ENCODE measurements at regions not wholly inside any gene's neighbourhood (a gene's known extent, or its start where the extent isn't known, plus 50 kb on each side); places are given as distances from the start of the nearest gene placed in this dataset.
A peak's percentile ranks its signal among the peaks of the same experiment; 100 is the strongest.

GRCh38 chr18:57906852-57907251 is 103.7 kb upstream of the ATP8B1 start (continued):
- TF ChIP-seq ZNF114 (CRISPR knock-in tag; IDR thresholded peaks at IDR 0.05) (no peak), JUNB (IDR thresholded peaks at IDR 0.05; ENCODE audit: unreplicated experiment) (no peak), EZH2 (IDR thresholded peaks at IDR 0.05; ENCODE audit: low read depth, unreplicated experiment) (no peak), CTCF (conservative IDR thresholded peaks at IDR 0.05; ENCODE audit: low read depth in 2 of 2) (peak; percentile 24 to 42; a peak in 3 of 4 replicates), ZNF331 (CRISPR knock-in tag; IDR thresholded peaks at IDR 0.05; ENCODE audit: low read depth) (no peak)

- H3K27ac Mint-ChIP-seq = no peak overlapping the region
- ATAC-seq = no peak
- Histone ChIP-seq H2AFZ (no peak overlapping the region), H3K4me3 (no peak overlapping the region), H3K36me3 (ENCODE audit: insufficient read depth) (no peaks in the 10 kb centered on the region), H3K27me3 (ENCODE audit: insufficient read depth) (no peaks in the 10 kb centered on the region), H3F3A (replicated peaks; ENCODE audit: low read depth) (no peaks in the 10 kb centered on the region), H3K27ac (ENCODE audit: low read depth) (no peak overlapping the region), H3K9me2 (ENCODE audit: insufficient read depth) (no peaks in the 10 kb centered on the region), H3K4me1 (ENCODE audit: insufficient read depth) (peaks cover 10% of the 10 kb centered on the region), H3K79me2 (replicated peaks; ENCODE audit: insufficient read depth) (no peaks in the 10 kb centered on the region), H3K4me2 (no peak overlapping the region), H4K20me1 (replicated peaks; ENCODE audit: insufficient read depth) (no peaks in the 10 kb centered on the region; the same call in 1 of the 2 replicates)
- H3K36me3 Mint-ChIP-seq (ENCODE audit: low read depth) = no peaks in the 10 kb centered on the region
- no peak overlapping the region for H3K4me3 Mint-ChIP-seq
- no peaks in the 10 kb centered on the region for H3K9me3 Mint-ChIP-seq
- peaks cover 4% of the 10 kb centered on the region for H3K27me3 Mint-ChIP-seq (ENCODE audit: insufficient read depth, low read depth, poor library complexity)
- H3K4me1 Mint-ChIP-seq = peaks cover 15% of the 10 kb centered on the region
- no peak for DNase-seq (ENCODE audit: low spot score)
- TF ChIP-seq CREB1 (CRISPR knock-in tag; IDR thresholded peaks at IDR 0.05; ENCODE audit: low read depth) (no peak), ETS1 (IDR thresholded peaks at IDR 0.05) (no peak), JUNB (IDR thresholded peaks at IDR 0.05; ENCODE audit: unreplicated experiment) (no peak), EZH2phosphoT487 (IDR thresholded peaks at IDR 0.05; ENCODE audit: unreplicated experiment) (no peak), ZNF114 (CRISPR knock-in tag; IDR thresholded peaks at IDR 0.05) (no peak), REST (IDR thresholded peaks at IDR 0.05; ENCODE audit: unreplicated experiment) (no peak), NANOG (IDR thresholded peaks at IDR 0.05; ENCODE audit: borderline replicate concordance) (no peak), ZNF462 (CRISPR knock-in tag; IDR thresholded peaks at IDR 0.05) (no peak), EZH2 (IDR thresholded peaks at IDR 0.05; ENCODE audit: low read depth, unreplicated experiment) (no peak), POLR2AphosphoS5 (IDR thresholded peaks at IDR 0.05; ENCODE audit: low read depth) (no peak)
These were observed 101.4 kb upstream of the ATP8B1 start for GRCh38 chr18:57904535-57904934.
